HUDEP-2 (cell line): ENCODE measurements at regions not wholly inside any gene's neighbourhood (a gene's known extent, or its start where the extent isn't known, plus 50 kb on each side); places are given as distances from the start of the nearest gene placed in this dataset.
"Not testable (repeated sequence)": the region's sequence is repeated elsewhere in the genome, so short reads cannot be mapped to it uniquely, and the experiment has no call there.

ENCODE experiments used
- DNase-seq, 76 experiments: peaks; one replicate each; lab custom pipeline; 2025; ENCODE audit not compliant: unreplicated experiment in 76 of 76; lab: John Stamatoyannopoulos, UW

DNA sequence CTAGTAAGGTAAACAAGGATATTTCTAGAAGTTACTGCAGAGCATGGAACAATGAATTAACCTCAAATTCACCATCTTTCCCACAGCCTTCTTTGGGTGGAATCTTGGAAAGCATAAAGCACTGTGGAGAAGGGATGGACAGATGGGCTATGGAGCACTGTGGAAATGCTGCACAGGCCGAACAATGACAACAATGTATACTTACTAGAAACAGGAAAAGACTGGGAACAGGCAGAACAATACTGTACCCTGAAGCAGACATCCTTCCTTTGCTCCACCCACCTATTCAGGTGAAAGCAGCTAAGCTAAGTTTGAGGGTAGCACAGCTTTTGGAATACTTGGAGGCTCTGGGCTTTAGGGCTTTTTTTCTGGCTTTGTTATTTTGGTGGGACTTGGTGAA is 250.6 kb upstream of the KLF8 start:
- DNase-seq = no peak

DNA sequence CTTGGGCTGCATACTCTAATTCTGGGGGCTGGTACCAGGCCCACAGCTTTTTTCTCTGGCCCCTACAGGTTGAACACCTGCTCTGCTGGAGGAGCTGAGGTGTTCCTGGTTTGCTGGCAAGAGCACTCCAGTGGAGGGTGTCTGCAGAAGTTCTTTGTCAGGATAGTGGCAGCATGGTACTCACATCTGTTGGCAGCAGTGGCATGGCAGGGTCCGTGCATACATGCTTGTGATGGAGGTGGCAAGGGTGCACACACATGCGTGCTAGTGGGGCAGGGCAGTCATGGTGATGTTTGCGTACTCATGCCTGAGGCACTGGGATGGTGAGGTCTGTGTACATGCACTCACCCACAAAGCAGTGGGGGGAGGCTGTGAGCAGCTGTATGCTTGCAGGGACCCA is 235.5 kb upstream of the KLF8 start:
- no peak for DNase-seq

- DNase-seq = no peak
Observed at GRCh38 chrX:56000174-56000573, 232.0 kb upstream of the KLF8 start.

DNA sequence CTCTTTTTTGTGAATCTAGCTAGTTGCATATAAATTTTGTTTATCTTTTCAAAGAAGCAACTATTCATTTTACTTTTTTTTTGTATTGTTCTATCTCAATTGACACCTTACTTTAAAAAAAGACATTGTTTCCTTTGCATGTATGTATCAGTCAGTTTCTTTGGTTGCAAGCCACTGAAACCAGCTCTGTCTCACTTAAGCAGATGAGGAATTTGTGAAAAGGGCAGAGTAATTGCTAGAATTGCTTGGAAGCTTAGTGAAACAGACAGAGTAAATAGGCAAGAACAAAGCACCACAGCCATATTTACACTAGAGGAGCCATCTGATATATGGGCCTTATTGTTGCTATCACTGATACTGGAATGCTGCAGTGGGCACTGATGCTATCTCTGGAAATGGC is 231.4 kb upstream of the KLF8 start:
- DNase-seq = no peak

- no peak for DNase-seq
Observed at GRCh38 chrX:56025872-56026571, 206.1 kb upstream of the KLF8 start.

- DNase-seq = no peak
Observed at GRCh38 chrX:56026815-56027214, 205.3 kb upstream of the KLF8 start.

GRCh38 chrX:56029188-56029587 is 203.0 kb upstream of the KLF8 start:
- DNase-seq = no peak

DNA sequence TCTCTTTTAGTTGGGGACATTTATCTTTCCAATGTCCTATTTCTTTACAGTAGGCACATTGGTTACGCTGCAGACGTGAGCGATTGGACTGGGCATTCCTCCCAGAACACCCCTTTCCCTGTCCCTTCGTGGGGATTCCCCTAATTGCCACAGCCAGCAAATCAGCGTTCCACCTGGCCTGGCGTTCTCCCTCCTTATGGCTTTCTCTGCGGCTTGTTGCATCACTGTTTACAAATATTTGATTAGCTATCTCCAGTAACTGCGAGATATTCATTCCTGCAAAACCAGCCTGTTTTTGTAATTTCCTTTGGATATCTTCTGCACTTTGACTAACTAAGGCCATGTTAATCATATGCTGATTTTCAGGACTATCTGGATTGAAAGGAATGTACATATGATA is 202.5 kb upstream of the KLF8 start:
- no peak for DNase-seq

GRCh38 chrX:56031409-56031808 is 200.7 kb upstream of the KLF8 start:
- DNase-seq = no peak

- no peak for DNase-seq
Observed at GRCh38 chrX:56033495-56034180, 198.5 kb upstream of the KLF8 start.

GRCh38 chrX:56052673-56053330 is 179.4 kb upstream of the KLF8 start:
- not testable (repeated sequence) for DNase-seq

- no peak for DNase-seq
Observed at GRCh38 chrX:56057325-56057724, 174.8 kb upstream of the KLF8 start.

GRCh38 chrX:56066016-56066415 is 166.1 kb upstream of the KLF8 start:
- no peak for DNase-seq

DNA sequence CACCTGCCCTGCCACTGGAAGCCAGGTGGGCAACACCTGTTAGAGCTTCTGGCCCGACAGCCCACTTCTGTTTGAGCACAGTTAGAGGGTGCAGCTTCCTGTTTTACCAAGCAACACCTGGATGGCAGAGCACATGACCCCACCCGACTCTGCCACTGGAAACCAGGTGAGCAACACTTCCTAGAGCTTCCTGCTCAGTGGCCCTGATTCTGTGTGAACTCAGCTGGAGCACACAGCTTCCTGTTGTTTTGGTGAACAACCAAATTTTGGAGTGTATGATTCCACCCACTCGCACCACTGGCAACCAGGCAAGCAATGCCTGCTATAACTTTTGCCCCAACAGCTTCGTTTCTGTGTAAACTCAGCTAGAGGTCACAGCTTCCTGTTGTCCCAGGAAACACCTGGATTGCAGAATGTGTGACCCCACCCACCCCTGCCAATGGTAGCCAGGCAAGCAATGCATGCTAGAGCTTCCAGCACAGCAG is 163.8 kb upstream of the KLF8 start:
- no peak for DNase-seq

GRCh38 chrX:56069299-56069931 is 162.7 kb upstream of the KLF8 start:
- no peak for DNase-seq

DNA sequence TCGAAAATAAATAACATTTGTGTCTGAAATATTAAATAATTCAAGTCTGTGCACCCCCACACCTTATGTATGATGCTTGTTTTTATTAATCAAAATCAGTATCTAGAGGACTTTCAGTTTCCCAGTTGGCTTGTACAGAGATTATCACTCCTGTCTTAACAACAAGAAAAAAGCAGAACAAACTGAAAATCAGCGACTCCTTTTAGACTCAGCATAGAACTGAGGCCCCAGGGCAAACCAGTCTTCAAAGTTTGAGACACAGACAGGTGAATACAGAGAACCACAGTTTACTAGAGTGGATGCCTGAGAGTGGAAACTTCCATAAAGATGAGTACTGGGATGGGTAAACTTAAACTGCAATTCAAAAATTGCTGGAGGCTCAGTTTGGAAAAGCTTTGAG is 142.8 kb upstream of the KLF8 start:
- no peak for DNase-seq

GRCh38 chrX:56099271-56099670 is 132.9 kb upstream of the KLF8 start:
- DNase-seq = no peak

DNA sequence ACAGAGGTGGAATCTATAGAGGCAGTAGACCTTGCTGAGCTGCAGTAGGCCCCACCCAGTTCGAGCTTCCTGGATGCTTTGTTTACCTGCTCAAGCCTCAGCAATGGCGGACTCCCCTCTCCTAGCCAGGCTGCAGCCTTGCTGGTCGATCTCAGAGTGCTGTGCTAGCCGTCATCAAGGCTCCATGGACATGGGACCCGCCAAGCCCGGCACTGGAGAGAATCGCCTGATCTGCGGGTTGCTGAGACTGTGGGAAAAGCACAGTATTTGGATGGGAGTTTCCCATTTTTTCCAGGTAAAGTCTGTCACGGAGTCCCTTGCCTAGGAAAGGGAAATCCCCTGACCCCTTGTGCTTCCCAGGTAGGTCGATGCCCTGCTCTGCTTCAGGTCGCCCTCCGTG is 124.8 kb upstream of the KLF8 start:
- no peak for DNase-seq

DNA sequence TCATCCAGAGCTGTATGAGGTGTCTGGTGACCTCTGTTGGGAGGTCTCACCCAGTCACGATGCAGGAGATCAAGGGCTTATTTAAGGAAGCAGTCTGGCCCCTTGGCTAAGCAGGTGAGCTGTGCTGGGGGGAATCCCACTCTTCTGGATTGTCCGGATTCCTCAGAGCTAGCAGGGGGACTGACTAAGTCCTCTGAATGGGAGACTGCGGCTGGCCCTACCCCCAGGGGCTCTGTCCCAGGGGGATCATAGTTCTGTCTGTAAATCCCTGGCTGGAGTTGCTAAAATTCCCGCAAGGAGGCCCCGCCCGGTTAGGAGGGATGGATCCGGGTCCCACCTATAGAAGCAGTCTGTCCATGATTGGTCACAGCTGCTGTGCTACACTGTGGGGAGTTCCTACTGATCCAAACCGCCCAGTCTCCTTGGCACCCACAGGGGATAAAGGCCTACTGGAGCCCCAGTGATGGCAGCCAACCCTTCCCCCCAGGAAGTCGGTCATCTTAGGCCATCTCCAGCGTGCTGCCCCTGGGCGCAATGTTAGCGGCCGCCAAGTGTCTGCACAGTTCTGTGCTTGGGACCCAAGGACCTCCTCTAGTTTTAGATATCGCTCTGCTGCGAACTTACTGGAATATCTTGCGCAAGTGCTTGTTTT is 118.2 kb upstream of the KLF8 start:
- DNase-seq = no peak

DNA sequence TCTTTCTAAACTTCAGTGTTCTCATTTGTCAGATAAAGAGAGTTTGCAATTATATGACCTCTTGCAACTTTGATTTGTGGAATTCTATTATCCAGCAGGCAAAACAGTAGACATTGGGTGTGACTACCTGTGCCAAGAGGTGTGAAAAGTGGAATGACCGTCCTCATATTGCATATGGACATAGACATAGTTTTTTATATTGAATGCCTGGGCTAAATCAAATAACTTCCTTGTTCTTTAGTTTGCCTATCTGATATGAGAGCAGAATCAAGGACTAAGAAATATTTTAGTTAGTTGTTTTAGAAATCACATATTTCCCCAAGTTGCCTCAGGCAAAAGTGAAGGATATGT is 117.7 kb upstream of the KLF8 start:
- DNase-seq = no peak

GRCh38 chrX:56120242-56120641 is 111.9 kb upstream of the KLF8 start:
- no peak for DNase-seq
